UCSD-AML1 (cell line): ENCODE measurements at regions not wholly inside any gene's neighbourhood (a gene's known extent, or its start where the extent isn't known, plus 50 kb on each side); places are given as distances from the start of the nearest gene placed in this dataset.

Source experiments
- DNase-seq: peaks from one replicate; lab custom pipeline; 2025; ENCODE audit not compliant: unreplicated experiment; lab: John Stamatoyannopoulos, UW

- no peak for DNase-seq
Measured at GRCh38 chr4:141395919-141396318, 175.2 kb downstream of the ZNF330 start.

- DNase-seq, result no peak
Measured at GRCh38 chr4:141402712-141403111, 182.0 kb downstream of the ZNF330 start.

- no peak for DNase-seq
Measured at GRCh38 chr4:141403782-141404181, 183.1 kb downstream of the ZNF330 start.

GRCh38 chr4:141406237-141406636 is 185.5 kb downstream of the ZNF330 start:
- DNase-seq, result no peak

GRCh38 chr4:141409556-141409955 is 188.9 kb downstream of the ZNF330 start:
- DNase-seq, result no peak

- DNase-seq, result no peak
Measured at GRCh38 chr4:141410839-141411238, 190.1 kb downstream of the ZNF330 start.

- no peak for DNase-seq
Measured at GRCh38 chr4:141411936-141412335, 191.2 kb downstream of the ZNF330 start.

GRCh38 chr4:141413366-141413765 is 192.7 kb downstream of the ZNF330 start:
- no peak for DNase-seq

- no peak for DNase-seq
Measured at GRCh38 chr4:141415651-141416050, 195.0 kb downstream of the ZNF330 start.

- DNase-seq, result no peak
Measured at GRCh38 chr4:141416219-141416618, 195.5 kb downstream of the ZNF330 start.

- DNase-seq, result no peak
Measured at GRCh38 chr4:141416677-141417363, 196.1 kb downstream of the ZNF330 start.

- no peak for DNase-seq
Measured at GRCh38 chr4:141417387-141417786, 196.7 kb downstream of the ZNF330 start.

GRCh38 chr4:141425124-141425523 is 204.4 kb downstream of the ZNF330 start:
- DNase-seq, result no peak

GRCh38 chr4:141427726-141428296 is 207.1 kb downstream of the ZNF330 start:
- DNase-seq, result no peak

GRCh38 chr4:141429933-141430332 is 206.4 kb upstream of the IL15 start:
- no peak for DNase-seq

- no peak for DNase-seq
Measured at GRCh38 chr4:141430686-141431085, 205.7 kb upstream of the IL15 start.

- DNase-seq, result no peak
Measured at GRCh38 chr4:141432000-141432712, 204.2 kb upstream of the IL15 start.

- DNase-seq, result no peak
Measured at GRCh38 chr4:141435446-141436225, 200.7 kb upstream of the IL15 start.

GRCh38 chr4:141439223-141439622 is 197.2 kb upstream of the IL15 start:
- DNase-seq, result no peak

- DNase-seq, result no peak
Measured at GRCh38 chr4:141447761-141448160, 188.6 kb upstream of the IL15 start.

- no peak for DNase-seq
Measured at GRCh38 chr4:141448490-141448889, 187.9 kb upstream of the IL15 start.

- no peak for DNase-seq
Measured at GRCh38 chr4:141449927-141450326, 186.5 kb upstream of the IL15 start.
